ENCODE measurements at regions not wholly inside any gene's neighbourhood (a gene's known extent, or its start where the extent isn't known, plus 50 kb on each side); places are given as distances from the start of the nearest gene placed in this dataset.

DNA sequence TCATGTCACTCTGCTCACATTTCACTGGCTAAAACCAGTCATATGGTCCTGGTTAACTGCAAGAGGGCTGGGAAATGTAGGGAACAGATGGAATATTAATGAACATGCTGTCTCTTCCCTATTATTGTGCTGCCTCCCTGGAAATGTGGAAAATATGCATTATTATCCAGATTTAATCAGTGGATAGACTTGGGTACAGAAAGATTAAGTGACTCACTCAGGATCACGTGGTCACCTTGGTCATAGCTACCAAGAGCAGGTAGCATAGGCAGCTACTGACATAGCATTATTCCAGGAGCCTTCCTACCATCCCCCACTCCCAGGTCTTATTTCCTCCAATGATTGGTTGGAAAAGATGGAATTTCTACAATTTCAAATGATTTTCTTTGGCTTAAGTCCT lies 141.1 kb downstream of the HRH4 start:
- no peak for TF ChIP-seq POLR2A (IDR thresholded peaks at IDR 0.05; ENCODE audit: low read depth, low read length)
- no peak for TF ChIP-seq TAF1 (IDR thresholded peaks at IDR 0.05; ENCODE audit: low read depth, low read length)
- TF ChIP-seq POU2F2 (IDR thresholded peaks at IDR 0.05; ENCODE audit: low read depth, low read length): no peak
